GM19397 (cell line): ENCODE measurements at regions not wholly inside any gene's neighbourhood (a gene's known extent, or its start where the extent isn't known, plus 50 kb on each side); places are given as distances from the start of the nearest gene placed in this dataset.
A peak's percentile ranks its signal among the peaks of the same experiment; 100 is the strongest.

Experiments used
- ATAC-seq: cut with Tn5 transposase; IDR thresholded peaks from one replicate; pipeline ENCODE4 v1.9.1; 2021; ENCODE audit warnings: mild to moderate bottlenecking, moderate library complexity; ENCODE audit not compliant: unreplicated experiment

DNA sequence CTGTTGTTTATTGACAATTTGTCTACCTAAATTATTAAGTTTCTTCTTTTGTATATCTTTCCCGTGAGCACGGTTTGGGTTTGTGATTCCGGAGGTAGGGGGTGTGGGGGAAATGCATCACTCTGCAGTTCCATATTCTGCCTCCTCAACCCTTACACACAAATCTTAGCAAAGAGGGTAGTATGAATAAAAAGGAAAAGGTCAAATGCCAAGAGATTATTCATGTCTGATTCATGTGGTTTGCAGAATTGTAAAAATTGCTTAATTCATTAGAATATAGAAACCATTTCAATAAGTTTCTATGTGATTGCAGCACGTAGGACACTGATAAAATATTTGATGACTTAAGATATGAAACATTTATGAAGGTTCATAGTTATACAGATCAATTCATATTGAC lies 601.9 kb downstream of the SEMA5A start:
- no peak for ATAC-seq

DNA sequence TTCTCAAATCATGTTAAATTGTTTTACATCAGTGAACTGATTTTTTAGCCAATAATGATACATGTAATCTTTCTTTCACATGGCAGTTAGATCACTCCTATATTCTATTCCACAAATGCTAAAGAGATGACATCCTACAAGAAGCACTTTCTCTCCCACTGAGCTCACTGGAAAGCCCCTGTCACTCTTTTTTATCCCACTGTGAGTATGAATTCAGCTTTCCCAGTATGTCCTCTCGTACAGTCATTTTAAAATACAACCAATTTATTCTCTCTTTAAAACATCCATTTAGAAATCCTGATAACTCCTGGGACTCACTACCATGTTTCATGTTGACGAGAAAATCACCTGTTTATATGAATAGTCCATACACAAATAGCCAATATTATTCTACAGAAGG lies 599.9 kb downstream of the SEMA5A start:
- no peak for ATAC-seq

DNA sequence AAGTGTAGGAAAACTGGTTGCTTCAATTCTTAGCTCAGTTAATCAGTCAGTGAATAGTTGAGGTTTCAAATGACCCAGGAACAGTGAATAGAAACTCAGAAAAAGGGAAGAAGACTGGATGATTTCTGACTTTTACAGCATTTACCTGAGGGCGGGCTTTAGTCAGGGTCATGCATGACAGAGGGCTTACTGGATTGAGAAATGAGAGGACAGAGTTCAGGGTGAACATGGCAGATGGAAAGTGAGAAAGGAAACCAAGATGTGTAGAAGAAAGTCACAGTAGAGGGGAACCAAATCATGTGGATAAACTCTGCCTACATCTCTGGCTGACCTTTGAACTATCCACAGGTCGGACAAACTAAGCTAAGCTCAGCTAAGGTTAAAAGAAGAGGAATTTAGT lies 596.0 kb downstream of the SEMA5A start:
- peak; percentile 93 for ATAC-seq

DNA sequence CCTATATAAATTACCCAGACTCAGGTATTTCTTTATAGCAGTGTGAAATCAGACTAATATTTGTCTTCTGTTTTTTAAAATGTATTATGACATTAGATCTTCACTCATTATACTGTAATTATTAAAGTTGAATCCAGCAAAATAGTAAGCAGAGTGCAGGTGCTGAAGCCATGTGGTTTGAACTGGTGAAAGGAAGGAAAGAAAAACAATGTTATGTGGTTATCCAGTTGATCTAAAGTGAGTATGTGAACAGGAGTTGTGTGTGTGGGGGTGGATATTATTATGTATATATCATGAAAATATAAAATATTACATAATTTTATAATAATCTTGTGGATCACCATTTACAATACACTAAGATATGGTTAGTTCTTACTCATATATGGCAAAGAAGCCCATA lies 593.7 kb downstream of the SEMA5A start:
- no peak for ATAC-seq

DNA sequence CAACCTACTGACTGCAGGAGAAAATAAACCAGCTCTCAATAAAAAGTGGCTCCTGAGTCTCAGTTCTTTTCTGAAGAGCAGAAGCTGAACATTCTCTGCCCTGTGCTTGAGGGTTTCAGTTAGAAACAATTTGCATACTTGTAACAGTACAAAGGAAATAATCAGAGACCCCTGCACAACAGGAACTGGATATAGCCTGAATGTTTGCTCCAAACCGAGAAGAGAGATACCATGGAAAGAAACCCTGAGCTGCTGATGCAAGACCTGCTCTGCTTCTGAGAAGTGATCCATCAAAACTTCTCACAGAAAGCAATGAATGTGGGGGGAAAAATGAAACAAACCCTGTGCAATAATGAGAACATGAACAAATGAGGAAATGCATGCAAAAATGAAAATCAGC lies 592.9 kb downstream of the SEMA5A start:
- peak; percentile 42 for ATAC-seq

DNA sequence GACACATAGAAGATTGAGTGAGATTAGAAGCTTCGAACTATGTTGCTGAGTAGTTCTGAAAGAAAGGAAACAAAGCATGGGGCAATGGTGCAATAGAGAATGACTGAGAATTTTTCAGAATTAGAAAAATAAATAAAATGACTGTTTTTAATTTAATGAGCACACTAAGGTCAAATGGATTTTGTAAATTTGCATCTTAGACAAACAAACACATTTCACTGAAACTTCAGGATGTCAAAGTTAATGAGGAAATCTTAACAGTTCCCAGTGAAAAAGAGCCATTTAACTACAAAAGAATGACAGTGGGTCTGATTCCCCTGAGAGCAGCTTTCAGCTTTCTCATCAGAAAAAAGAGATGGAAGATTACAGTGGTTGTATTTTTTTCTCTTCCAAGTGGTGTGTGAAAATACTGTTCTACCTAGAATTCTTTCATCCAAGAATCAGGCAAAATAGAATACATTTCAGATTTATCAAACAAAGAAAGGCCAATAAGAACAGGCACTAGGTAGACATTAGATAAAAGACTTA lies 591.9 kb downstream of the SEMA5A start:
- ATAC-seq: no peak

DNA sequence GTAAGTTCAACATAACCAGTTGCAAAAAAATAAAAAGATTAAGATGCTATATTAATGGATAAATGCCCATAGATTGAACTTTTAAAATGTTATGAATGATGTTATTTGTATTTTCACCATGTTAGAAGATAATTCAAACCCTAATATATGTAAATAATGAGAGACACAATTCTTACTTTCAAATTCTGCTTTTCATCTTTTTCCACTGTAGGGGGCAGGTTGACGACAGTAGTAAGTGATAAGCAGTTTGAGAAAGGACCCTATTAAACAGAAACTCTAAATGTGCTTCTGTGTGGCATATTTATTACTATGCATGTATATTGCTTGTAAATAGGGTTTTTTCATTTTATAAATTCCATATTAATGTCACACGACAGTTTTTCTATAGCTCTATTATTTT lies 591.1 kb downstream of the SEMA5A start:
- ATAC-seq: no peak

DNA sequence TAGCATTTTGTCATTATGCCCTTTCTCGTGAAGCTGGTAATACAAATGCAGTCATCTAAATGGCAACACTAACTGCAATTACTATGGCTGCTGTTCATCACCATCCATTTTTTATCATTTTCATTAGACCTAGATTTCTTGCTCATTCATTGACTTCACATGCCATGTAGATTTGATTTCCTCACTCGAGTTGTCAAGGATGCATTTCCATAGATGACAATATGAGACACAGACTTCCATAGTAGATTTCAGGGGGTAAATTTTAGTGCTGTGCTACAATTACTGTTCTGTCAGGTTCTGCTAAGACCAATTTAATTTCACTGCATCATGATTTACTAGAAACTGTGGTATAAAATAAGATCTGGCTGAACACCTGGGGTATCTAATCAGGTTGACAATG lies 589.2 kb downstream of the SEMA5A start:
- no peak for ATAC-seq

DNA sequence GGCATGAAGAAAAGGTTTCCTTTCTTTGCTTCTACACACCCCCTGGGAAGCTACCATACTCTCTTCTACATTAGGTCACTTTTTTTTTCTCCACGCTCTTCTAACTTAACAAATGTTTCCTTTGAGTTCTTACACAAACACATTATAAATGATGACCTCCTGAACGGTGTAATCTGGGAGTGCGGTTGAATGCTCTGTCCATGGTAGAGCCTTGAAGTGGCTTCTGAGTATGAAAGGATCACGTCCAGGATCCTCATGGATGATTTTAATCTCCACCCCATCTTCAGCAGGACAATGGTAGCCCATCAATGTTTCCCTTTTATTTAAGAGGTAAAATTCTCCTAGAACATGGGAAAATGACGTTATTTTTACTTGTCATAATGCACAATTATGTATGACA lies 587.3 kb downstream of the SEMA5A start:
- no peak for ATAC-seq

DNA sequence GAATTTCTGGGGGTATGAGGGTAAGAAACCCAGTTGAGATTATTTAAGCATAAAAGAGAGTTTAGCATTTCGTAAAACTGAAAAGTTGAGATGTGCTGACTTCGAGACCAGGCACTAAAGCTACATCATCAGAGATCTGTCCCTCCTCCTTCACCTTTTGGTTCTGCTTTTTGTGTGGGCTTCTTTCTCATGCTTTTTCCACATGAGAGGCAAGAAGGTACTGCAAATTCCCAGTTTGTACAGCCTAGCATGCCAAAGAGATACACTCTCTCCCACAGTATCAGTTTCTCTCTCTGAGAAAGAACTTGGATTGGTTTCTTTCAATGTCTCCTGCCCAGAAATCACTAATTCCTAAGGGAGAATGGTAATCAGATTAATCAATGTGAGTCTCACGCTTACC lies 584.7 kb downstream of the SEMA5A start:
- ATAC-seq: no peak

DNA sequence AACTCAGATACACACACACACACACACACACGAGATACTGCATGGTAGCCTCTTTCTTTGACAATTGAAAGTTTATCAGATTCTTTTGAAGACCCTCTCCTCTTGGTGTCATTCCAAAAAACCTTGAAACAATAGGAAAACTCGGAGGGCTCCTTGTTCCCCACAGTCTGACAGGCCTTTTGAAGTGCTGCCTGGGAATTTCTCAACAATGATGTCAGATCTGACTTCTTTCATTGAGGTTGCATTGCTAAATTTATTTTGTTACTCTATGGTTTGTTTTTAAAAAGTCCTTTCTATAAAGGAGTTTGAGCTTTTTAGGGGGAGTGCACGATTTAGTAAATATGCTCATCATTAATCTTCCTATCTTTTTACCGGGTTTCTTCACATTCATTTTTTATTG lies 583.9 kb downstream of the SEMA5A start:
- ATAC-seq: no peak

DNA sequence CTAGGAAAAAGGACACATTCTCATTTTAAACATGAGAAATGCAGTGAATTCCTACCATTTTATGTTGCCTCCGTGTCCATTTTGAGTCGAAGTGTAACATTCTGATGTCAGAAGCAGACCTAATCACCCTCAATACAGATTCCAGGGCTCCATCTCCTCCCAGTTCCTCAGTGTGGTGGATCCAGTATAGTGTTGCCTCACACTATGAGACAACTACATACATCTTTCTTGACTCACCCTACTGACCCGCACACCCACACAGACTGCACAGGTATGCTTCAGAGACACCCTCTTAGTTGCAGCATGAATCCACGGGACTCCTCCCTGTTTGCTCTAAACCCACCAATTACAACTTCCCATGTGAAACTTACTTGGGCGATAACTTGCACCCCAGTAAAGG lies 564.9 kb downstream of the SEMA5A start:
- no peak for ATAC-seq

DNA sequence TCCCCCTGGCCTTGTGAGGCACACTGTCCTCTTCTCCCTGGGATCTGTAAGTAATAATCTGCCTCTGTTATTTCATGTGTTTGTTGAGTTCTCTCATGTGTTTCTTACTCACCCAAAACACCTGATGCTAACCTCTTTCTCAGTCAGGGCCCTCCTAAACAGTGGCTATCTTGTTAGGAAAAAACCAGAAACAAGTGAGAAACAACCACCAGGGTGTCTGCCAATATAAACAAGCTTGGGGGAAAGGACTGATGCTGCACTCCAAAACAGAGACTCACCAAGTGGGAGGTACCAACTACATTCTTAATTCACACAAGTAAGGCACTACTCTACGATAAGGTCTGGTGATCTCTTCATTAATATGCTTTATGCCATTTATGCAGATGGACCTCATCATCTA lies 564.4 kb downstream of the SEMA5A start:
- no peak for ATAC-seq

DNA sequence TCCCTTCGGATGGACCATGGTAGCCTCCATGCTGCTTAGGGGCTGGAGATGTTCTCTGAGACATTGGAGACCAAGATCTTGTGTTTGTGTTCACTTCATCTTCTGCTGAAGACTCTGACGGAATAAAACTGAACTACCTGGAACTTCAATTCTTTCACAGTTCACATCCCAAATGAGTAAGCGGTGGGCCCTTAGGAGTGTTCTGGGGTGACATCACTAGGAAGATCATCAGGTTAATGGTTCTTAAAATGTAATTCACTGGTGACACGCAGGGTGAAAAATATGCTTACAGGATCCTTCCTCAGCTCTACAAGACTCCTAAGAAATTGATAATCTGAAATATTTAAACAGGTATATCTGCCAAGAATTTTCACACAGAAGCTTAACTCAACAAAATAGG lies 561.5 kb downstream of the SEMA5A start:
- no peak for ATAC-seq
